ENCODE measurements at regions not wholly inside any gene's neighbourhood (a gene's known extent, or its start where the extent isn't known, plus 50 kb on each side); places are given as distances from the start of the nearest gene placed in this dataset.

GRCh38 chr4:72966652-72967051 is 102.9 kb downstream of the COX18 start:
- DNase-seq (ENCODE audit: low read depth), result no peak
- no peak overlapping the region for H3K4me3 ChIP-seq (ENCODE audit: low read depth, low read length)
- TF ChIP-seq, protein P1, sequence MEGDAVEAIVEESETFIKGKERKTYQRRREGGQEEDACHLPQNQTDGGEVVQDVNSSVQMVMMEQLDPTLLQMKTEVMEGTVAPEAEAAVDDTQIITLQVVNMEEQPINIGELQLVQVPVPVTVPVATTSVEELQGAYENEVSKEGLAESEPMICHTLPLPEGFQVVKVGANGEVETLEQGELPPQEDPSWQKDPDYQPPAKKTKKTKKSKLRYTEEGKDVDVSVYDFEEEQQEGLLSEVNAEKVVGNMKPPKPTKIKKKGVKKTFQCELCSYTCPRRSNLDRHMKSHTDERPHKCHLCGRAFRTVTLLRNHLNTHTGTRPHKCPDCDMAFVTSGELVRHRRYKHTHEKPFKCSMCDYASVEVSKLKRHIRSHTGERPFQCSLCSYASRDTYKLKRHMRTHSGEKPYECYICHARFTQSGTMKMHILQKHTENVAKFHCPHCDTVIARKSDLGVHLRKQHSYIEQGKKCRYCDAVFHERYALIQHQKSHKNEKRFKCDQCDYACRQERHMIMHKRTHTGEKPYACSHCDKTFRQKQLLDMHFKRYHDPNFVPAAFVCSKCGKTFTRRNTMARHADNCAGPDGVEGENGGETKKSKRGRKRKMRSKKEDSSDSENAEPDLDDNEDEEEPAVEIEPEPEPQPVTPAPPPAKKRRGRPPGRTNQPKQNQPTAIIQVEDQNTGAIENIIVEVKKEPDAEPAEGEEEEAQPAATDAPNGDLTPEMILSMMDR (conservative IDR thresholded peaks at IDR 0.05; ENCODE audit: low read depth, low read length), result no peak

GRCh38 chr4:72959411-72959810 is 110.1 kb downstream of the COX18 start:
- no peak for DNase-seq (ENCODE audit: low read depth)
- no peak overlapping the region for H3K4me3 ChIP-seq (ENCODE audit: low read depth, low read length)
- TF ChIP-seq, protein P1 (conservative IDR thresholded peaks at IDR 0.05; ENCODE audit: low read depth, low read length), result no peak

- TF ChIP-seq, protein P1 (conservative IDR thresholded peaks at IDR 0.05; ENCODE audit: low read depth, low read length), result no peak
- no peak overlapping the region for H3K4me3 ChIP-seq (ENCODE audit: low read depth, low read length)
- no peak for DNase-seq (ENCODE audit: low read depth)
Measured at GRCh38 chr4:72954811-72955210, 114.7 kb downstream of the COX18 start.

DNA sequence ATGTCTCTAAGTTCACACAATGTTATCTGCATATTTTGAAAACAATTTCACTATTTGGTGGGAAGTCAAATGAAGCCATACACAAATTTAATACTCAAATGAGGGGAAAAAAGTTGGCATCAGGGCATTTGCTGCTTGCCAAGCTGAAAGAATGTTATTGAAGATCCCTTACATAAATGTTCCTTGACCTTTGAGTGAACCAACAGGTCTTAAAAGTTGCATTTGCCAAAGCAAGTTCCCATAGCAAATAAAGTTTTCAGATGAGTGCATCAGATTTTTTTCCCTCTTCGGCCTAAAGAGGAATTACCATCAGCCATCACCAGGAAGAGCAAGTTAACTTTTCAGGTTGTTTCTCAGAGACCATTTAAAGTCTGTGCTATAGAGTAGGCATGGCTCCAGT is 115.9 kb downstream of the COX18 start:
- no peak for DNase-seq (ENCODE audit: low read depth)
- H3K4me3 ChIP-seq (ENCODE audit: low read depth, low read length), result no peak overlapping the region
- TF ChIP-seq, protein P1 (conservative IDR thresholded peaks at IDR 0.05; ENCODE audit: low read depth, low read length), result no peak

DNA sequence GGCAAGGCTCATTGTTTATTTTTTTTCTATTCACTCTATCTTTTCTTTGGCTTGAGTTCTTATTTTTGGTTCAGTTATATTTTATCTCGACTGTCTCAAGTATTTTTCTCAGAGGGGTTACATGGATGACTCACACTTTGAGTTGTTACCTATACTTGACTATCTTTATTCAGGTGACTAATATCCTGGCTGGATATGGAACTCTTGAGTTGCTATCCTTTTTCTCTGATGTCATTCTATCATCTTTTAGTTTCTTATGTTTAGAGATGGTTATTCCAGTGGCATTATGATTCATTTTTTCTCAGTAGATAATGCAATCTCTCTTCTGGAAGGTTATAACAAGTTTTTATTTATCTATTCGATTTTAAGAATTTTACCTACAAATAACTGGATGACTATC is 117.9 kb downstream of the COX18 start:
- no peak for DNase-seq (ENCODE audit: low read depth)
- TF ChIP-seq, protein P1 (conservative IDR thresholded peaks at IDR 0.05; ENCODE audit: low read depth, low read length), result no peak
- no peak overlapping the region for H3K4me3 ChIP-seq (ENCODE audit: low read depth, low read length)

DNA sequence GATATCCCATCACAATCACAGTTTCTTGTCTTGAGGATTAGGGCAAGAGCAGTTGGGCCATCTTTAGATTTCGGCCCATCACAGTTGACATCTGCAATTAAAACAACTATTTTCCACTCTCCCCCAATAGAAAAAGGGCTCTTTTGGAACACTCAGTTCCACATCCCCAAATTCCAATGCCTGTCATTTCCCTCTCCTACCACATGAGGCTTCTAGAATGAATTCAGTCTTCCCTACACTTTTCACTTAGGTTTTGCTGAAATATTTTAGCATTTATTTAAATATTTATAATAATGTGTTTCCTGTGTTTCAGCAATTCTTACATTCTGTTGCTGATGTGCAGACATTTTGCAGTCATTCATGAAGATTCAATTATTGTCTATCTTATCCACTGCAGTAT is 118.4 kb downstream of the COX18 start:
- TF ChIP-seq, protein P1 (conservative IDR thresholded peaks at IDR 0.05; ENCODE audit: low read depth, low read length), result peak; percentile 50
- peak; percentile 30 for DNase-seq (ENCODE audit: low read depth)
- H3K4me3 ChIP-seq (ENCODE audit: low read depth, low read length), result no peak overlapping the region

- H3K4me3 ChIP-seq (ENCODE audit: low read depth, low read length), result no peak overlapping the region
- no peak for DNase-seq (ENCODE audit: low read depth)
- TF ChIP-seq, protein P1 (conservative IDR thresholded peaks at IDR 0.05; ENCODE audit: low read depth, low read length), result no peak
Measured at GRCh38 chr4:72948080-72948479, 121.4 kb downstream of the COX18 start.

Data from choroid plexus epithelial cell (primary cell).